Activated T-cell treated with anti-CD3 and anti-CD28 coated beads, Interleukin-2, amount 50 U/mL, for 48 hours (primary cell): ENCODE measurements at regions not wholly inside any gene's neighbourhood (a gene's known extent, or its start where the extent isn't known, plus 50 kb on each side); places are given as distances from the start of the nearest gene placed in this dataset.

Experiments
- DNase-seq, 2 experiments: peaks; one replicate each; pipeline ENCODE4 v3.0.0-alpha.2; 2020

GRCh38 chr4:126547352-126547751, 1085.4 kb upstream of the INTU start:
- DNase-seq = no peak

DNA sequence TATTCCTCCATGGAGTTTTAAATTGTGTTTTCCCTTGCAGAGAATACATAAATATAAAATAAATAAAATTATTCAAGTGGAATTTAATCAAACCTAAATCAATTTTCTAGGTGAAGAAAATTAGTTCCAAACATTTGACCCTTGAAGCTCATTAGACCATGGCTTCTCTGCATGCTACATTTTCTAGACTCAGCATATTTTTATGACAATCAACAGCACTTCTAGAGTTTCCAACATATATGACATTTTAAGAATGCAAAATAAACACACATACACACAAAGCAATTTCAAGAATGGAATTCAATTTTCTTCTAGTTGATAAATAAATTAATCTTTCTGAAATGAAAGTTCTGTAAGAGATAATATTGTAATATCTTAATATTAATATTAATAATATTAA, 1083.9 kb upstream of the INTU start:
- DNase-seq = no peak

DNA sequence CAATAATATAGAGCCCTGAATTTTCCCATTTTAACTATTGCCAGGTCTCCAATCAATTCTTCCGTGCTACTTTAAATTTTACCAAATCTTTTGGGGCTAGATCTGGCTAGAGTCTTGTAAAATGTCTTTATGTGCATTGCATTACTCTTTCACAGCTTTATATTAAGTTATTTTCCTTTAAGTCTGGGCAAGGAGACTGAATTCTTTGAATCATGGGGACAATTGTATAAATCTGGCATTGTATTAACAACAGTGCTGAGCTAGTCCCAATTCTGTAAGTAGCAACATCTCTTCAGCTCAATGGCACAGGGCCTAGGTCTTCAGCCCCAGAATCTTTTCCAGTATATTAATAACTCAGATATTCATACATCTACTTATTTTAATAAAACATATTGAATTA, 1080.4 kb upstream of the INTU start:
- no peak for DNase-seq

DNA sequence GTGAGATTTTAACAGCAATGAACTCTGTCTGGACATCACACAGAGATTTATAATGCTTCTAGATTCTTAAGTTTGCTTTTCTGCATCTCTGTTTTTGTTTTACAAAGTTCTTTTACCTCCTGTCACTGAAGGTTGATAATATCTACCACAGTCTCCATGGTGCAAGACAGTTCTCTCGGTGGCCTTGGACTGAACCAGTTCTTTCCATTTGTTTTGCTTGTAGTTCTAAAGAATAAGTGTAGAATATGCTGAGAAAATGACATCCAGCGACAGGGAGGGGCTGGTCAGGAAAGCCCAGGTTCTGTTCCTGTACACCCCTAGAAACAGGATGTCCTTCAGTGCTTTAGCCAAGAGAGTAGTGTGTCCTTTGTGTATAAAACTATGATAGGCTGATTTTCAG, 1079.5 kb upstream of the INTU start:
- DNase-seq = no peak

- DNase-seq = no peak
These were observed 1074.2 kb upstream of the INTU start for GRCh38 chr4:126558596-126558995.

DNA sequence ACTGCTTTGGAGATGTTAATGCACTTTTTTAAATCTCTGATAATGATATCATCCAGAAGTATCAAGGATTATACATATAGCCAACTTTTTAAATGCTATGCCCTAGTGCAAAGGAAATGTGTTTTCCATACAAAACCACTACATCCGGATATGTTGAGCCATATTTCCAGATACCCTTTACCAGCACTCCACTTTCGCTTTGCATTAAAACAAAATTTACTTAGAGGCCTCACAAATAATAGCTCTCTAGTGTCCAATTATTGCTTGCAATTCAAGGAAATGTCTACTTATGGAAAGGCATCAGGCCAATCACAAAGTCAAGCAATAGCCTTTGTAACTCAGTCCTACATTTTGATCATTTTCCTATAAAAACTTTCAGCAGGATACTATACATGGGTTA, 1072.8 kb upstream of the INTU start:
- DNase-seq = no peak

- DNase-seq = no peak
These were observed 1072.0 kb upstream of the INTU start for GRCh38 chr4:126560794-126561193.

GRCh38 chr4:126563389-126563788, 1069.4 kb upstream of the INTU start:
- no peak for DNase-seq

GRCh38 chr4:126564283-126564854, 1068.4 kb upstream of the INTU start:
- no peak for DNase-seq

GRCh38 chr4:126568652-126569570, 1063.8 kb upstream of the INTU start:
- no peak for DNase-seq

GRCh38 chr4:126572264-126572663, 1060.5 kb upstream of the INTU start:
- no peak for DNase-seq

DNA sequence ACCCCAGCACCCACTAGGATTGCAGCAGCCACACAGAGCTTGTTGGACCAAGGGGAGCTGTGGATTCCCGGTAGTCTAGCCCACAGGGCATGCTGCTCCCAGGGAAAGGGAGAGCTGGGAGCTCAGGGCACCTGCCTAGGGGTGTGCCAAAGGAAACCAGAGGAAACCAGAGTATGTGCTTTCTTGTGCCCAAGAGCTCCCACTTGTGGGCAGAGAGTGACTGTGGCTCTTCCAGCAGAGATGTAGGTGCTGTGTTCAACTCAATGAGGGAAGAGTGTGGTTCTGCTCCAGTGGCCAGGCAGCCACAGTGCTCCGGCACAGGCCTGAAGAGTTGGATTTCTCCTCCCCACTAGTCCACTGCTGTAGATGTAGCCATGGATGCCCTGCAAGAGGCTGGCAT, 1050.0 kb upstream of the INTU start:
- no peak for DNase-seq

DNA sequence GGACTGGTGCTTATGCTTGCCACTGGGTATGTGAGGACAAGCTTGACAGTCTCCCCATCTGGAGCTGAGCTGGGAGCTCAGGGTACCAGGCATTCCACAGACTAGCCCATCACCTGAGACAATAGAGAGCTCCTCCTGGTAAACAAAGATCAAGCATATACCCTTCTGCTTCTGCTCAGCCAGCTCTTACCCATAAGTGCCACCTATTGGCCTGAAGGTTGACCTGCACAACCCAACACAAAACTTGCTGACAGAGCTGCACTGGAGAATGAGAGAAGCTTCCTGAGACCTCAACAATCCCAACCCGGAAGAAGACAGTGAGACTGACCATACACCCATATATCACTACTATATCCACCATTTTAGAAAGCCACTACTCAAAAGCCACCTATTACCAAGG, 1049.2 kb upstream of the INTU start:
- no peak for DNase-seq

DNA sequence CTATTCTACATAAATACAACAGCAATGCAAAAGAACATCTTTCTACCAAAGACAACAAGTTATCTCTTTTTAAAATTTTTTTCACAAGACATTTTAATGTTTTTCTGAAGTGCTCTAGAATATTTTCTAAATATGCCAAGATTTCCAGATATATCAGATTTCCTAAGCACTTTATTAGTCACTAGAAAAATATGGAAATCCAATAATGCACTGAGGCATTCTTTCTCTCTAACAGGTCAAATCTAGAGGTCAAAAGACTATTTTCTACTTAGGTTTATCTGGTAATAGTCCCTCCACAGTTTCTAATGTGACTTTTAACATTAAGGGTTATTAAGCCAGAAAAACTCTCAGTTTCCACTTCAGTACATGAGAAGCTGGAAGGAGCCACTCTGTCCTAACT, 1041.2 kb upstream of the INTU start:
- DNase-seq = no peak

- DNase-seq = no peak
These were observed 1040.7 kb upstream of the INTU start for GRCh38 chr4:126592088-126592487.

DNA sequence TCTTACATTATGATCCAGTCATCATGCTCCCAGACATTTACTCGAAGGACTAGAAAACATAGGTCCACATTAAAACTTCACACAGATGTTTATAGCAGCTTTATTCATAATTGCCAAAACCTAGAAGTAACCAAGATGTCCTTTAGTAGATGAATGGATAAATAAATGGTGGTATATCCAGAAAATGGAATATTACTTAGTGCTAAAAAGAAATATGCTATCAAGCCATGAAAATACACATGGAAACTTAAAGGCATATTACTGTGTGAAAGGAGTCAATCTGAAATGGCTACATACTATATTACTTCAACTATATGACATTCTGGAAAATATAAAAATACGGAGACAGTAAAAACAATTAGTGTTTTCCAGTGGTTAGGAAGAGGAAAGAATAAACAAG, 1039.1 kb upstream of the INTU start:
- DNase-seq = no peak

DNA sequence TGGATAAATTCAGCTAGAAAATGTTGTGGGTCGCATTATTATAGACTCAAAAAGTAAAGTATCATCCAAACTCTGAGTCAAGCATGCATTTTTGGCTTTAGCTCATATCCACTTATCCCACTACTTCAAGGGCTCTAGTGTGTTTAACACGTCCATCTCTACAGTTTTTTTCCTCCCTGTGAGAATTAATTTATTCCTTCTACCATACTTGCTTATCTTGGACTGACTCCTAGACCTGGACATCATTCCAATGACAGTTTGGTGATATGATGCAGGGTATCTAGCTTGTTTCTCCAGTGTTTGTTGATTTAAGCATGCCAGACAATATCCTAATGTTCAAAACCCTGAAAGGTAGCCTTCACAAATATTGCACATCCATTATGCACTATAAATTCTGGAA, 1037.1 kb upstream of the INTU start:
- DNase-seq = no peak

DNA sequence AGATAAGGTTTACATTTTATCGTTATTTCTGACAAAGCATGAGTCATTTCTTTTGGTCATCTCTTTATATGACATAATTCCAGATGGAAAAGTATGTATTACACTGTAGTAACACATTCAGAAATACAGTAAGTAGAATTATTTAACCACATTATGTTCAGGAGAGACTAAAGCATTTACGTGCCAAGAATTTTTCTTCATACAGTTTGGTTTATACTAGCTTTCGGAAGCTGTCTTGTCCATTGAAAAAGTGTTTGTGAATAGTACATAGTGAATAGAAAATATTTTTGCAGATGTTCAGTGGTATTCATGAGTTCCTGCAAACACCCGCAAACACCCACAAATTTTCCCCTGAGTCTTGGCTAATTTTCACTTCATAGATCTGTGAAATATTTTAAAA, 1033.0 kb upstream of the INTU start:
- no peak for DNase-seq

DNA sequence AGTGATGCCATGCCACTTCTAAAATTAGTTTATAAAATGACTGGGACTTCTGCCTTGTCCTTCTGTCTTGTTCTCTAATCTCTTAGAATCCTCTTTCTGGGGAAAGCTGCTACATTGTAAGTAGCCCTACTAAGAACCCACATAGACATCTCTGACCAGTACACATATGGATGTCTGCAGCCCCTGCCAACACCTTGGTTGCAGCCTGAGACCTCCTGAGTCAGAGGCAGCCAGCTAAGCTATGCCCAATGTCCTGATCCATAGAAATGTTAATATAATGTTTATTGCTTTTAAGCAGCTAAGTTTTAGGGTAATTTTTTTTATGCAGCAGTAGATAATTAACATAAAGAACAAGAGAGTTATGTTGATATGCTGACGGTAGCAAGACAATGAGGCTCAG, 1029.5 kb upstream of the INTU start:
- no peak for DNase-seq

- DNase-seq = no peak
These were observed 1028.9 kb upstream of the INTU start for GRCh38 chr4:126603825-126604224.

- DNase-seq = no peak
These were observed 1028.4 kb upstream of the INTU start for GRCh38 chr4:126604268-126604867.

GRCh38 chr4:126610933-126611332, 1021.8 kb upstream of the INTU start:
- no peak for DNase-seq

GRCh38 chr4:126611900-126612299, 1020.9 kb upstream of the INTU start:
- no peak for DNase-seq

DNA sequence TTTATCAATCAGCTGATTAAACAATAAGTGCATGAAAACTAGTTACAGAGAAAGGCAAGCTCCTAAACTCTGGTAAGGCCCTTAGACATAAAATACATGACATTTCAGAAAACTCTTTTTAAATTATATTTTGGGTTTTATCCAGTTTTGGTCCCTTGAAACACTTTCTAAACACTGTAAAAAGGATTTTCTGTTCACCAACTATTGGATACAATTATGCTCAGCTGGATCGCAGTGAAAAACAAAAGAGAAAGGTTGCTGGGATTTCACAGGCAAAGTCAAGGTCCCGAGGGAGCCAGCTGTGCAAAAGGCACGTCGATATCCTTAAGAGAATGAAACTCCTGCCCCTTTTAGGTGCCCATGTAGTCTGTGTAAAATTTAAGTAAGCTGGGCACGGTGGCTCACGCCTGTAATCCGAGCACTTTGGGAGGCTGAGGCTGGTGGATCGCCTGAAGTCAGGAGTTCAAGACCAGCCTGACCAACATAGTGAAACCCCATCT, 1018.4 kb upstream of the INTU start:
- no peak for DNase-seq
